ENCODE measurements at regions not wholly inside any gene's neighbourhood (a gene's known extent, or its start where the extent isn't known, plus 50 kb on each side); places are given as distances from the start of the nearest gene placed in this dataset.

- no peak for DNase-seq
These were observed 1036.5 kb downstream of the SQOR start for GRCh38 chr15:46671336-46671735.

- no peak for DNase-seq
These were observed 1037.2 kb downstream of the SQOR start for GRCh38 chr15:46672041-46672440.

DNA sequence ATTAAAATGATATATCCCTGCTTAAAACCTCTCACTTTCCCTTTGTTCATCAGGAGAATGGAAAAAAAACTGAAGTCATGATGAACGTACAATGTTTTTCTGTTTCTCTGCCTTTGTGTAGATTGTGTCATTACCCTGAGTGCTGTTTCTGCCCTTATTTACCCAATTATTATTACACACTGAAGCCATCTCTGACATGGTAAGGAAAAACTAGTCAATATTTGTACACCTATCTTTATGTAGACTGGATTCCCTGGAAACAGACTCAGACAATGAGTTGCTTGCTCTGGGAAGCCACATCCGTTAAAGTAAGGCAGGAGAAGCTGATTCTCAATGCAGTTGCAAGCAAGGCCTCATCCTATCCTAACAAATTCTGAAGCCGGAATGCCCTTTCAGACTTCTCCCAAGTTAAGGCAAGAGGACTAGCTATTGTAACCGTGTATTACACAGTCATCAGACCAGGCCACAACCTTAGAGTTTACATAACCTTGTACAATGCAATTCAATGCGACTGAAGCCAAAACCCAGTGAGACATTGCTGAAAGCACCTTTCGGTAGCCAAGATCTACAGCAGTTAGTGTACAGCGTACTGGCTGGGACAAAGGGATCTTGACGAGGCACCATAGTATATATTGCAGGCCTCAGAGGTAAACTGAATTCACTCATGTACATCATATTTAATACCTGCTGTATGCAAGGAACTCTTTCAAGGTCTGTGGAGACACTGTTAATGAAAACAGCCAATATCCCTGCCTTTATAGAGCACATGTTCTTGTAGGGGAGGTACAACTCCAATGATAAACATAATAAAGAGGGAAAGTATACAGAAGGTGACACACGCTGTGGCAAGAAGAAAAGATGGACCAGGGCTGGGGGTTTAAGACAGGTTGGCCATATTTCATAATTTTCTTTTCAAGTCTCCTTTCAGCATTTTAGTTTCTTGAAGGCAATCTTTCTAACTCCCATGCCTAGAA, 1040.8 kb upstream of the SEMA6D start:
- DNase-seq, result peak; percentile 24

DNA sequence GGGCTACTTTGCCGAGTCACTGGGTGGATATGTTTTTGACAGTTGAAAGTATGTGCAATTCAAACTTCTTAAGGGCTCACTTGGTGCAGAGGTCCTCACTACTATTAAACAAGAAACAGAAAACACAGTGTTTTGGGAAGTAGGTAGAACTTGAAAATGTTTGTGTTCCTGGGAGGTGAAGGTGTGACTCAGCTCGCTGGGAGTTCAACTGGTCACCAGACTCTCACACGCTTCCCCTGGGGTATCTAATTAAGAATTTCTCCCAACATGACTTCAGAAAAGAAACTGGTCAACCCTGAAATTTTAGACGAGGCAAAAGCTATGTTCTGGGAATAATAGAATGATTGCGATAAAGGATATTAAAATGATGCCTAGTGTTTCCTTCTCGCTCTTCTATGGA, 1039.8 kb upstream of the SEMA6D start:
- no peak for DNase-seq

GRCh38 chr15:46681901-46682300, 1035.4 kb upstream of the SEMA6D start:
- no peak for DNase-seq

DNA sequence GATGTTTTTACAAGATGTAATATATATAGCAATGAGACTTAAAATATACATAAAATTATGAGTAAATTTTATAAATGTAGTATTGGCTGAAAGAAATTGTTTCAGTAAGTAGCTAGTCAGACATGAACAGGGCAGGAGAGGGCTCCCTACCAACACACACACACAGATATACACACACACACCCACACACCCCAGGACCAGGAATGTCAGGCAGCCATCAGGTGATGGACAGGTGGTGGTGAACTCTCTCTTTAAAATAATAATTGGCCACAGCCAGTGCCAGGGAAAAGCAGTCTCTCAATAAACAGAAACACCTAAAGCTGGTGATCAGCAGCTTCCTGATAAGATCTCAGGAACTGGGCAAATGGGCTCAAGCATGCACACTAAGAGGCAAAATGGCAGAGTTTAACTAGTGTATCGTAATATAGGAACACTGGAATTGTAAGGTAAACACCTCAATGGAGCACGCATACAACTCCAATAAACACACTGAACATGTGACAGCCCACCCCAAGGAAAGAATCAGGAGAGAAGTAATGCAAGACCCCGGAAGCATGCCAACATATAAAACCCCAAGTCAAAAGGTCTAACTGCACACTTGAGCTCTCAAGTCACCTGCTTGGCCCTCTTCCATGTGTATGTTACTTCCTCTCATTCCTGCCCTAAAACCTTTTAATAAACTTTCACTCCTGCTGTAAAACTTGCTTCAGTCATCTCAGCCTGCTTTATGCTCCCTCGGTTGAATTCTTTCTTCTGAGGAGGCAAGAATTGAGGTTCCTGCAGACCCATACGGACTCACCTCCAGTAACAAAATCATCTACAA, 1034.1 kb upstream of the SEMA6D start:
- no peak for DNase-seq

DNA sequence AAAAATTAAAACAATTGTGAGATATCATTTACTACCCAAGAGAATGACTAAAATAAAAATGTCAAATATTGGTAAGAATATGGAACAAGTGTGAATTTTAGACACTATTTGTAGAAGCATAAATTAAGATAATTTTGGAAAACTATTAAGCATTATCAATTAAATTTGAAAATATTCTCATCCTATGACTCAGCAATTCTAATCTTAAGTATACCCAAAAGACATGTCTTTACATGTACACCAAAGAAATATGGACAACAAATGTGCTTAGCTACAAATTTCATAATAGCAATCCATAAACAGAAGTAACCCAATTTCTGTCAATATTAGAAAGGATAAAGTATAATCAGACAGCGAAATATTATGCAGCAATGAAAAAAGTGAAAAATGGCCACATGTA, 1032.2 kb upstream of the SEMA6D start:
- DNase-seq, result no peak

GRCh38 chr15:46685681-46686080, 1031.6 kb upstream of the SEMA6D start:
- DNase-seq, result no peak

DNA sequence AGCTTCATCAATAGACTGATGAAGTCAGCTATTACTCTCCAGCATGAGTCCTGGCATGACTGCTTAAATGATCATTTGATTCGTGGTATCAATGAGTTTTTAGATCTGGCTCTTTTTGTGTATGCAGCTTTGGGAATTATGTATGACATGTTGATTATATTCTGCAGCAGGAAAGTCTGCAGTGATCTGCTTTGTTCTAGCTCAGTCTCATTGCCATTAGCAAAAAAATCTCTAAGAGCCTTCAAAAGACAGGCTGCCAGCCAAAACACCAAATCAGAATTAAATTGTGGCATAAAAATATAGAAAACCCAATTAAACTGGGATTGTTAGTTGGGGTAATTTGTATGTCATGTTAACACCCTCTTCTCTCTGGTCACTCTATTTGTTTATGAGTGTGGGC, 1021.0 kb upstream of the SEMA6D start:
- no peak for DNase-seq

- DNase-seq, result no peak
These were observed 1016.0 kb upstream of the SEMA6D start for GRCh38 chr15:46701346-46701745.

DNA sequence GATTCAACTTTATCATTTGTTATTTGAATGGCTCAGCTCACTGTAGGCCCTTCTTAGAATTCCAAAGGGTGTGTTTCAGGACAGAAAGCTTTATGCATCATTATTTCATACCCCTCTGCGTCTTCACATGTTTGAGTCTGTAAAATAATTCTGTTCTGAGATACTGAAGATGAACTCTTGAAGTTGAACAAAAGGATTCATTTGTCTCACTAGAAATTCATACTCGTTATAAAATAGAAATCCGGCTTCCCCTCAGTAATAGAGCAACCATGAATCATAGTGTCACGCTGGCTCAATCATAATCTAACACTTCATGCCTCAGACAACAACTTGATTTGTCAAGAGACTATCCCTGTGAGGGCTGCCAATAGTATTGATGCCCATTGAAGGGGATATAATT, 1015.4 kb upstream of the SEMA6D start:
- no peak for DNase-seq

DNA sequence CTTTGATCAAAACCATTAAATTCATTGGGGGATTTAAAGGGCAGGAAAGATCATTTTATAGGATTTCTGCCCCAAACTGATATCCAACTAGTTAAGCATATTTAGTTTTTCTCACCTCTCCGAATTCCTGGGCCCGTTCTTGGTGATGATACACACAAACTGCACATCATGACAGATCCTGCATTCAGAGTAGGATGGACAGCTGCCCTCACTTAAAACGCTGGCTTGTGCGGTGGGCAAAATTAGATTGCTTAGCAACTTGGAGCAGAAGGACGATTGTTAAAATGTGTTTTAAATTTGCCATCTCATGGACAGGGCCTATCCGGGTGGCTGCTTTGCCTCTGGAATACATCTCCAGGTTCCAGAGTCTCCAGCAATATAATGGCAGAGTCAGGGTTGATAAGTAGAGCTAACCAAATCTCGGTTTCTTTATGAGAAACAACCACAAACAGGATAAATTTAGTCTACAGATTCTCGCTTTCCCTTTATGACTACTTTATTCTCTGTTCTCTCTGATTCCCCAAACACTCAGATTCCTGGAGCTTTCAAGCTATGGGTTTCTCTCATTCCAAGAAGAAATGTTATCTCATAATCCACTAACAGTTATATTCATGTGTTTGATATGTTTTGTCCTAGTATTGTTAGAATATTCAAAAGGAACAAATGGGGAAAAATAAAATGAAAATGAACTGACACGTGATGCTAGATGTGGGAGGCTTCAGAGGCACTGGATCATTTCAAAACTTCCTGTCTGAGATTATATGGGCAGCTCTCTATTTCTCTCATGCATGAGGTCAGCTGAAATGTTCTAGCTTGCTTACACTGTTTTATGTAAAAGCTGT, 1014.1 kb upstream of the SEMA6D start:
- no peak for DNase-seq

DNA sequence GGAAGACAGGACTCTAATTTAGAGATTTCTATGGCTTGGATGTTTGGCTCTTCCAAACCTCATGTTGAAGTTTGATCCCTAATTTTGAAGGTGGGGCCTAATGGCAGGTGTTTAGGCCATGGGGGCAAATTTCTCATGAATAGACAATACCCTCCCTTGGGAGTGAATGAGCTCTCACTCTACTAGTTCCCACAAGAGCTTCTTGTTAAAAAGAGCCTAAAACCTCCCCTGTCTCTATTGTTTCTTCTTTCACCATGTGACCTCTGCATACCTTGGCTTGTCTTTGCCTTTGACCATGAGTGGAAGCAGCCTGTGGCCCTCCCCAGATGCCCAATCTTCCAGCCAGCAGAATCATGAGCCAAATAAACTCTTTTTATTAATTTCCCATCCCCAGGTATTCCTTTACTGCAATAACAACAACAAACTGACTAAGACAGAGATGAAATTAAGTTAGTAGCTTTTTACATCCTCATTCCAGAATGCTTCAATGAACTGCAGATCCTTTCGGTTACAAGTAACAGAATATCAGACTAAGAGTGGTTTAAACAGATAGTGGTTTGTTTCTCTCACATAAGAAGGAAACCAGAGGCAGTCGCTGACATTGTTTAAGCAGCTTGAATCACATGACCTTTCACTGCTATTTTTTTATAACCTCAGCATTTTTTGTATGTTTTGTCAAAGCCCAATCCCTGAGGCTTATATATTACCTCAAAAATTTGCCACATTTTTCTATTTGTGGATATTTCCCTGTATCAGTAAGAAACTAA, 1013.3 kb upstream of the SEMA6D start:
- DNase-seq, result no peak

DNA sequence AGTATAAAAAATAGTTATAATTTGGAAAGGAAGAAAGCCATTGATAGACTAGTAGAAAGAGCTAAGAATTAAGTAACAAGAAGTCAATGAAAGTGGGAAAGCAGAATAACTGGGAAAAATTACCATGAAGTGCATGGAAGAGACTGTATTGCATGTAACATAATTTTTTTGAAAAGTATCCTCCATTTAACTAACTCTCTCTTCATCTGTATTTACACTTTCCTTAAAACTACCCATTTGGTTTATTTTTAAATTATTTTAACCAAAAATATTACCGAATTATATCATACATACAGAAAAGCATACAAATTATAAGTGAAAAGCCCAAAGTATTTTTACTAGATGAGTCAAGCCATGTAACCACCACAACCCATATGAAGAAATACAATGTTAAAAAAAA, 1009.9 kb upstream of the SEMA6D start:
- no peak for DNase-seq

- DNase-seq, result no peak
These were observed 1009.1 kb upstream of the SEMA6D start for GRCh38 chr15:46708226-46708625.

DNA sequence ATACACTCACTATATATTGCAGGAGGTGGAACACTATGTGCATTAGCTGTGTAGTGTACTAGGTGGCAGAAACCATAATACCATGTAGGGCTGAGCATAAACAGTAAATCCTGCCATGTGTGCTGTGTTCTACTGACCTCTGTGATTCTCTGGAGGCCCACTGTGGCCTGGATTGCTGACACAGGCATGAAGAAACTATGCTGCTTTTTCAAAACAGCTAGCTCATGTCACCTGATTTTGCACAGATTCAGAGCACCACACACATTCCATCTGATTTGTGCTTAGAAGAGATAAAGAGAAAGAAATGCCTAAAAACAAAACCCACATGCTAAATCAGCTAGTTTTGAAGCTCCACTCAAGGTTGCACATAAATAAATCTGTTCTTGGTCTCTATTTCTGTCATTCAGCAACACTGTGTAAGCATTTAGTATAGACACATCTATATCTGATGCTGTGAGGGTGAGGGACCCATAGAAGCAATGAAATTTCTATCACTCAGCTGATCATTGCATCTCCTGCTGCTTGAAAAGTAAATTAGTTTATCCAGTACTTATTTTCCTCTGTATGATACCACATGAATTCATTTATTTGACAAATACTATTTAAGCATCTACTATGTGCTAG, 1007.7 kb upstream of the SEMA6D start:
- no peak for DNase-seq

GRCh38 chr15:46710401-46710960, 1006.8 kb upstream of the SEMA6D start:
- no peak for DNase-seq

DNA sequence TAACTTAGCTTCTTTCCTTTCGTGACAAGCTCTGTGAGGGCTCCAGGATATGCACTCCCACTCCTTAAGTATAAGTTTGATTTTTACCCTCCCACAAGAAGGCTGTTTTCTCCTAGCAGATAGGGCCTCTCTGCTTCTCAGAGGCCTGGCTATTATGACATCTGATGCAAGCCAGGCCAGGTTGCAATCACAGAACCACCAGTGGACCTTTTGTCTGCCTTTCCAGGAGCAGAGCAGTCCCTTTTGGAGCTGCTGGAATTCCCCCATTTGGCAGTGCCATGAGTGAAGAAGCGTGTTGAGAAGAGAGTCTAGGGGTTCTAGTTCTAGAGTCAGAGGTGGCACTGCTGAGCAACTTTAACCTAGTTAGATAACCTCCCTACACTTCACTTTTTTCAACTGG, 1004.3 kb upstream of the SEMA6D start:
- no peak for DNase-seq

- peak; percentile 2 for DNase-seq
These were observed 1002.4 kb upstream of the SEMA6D start for GRCh38 chr15:46714950-46715349.

DNA sequence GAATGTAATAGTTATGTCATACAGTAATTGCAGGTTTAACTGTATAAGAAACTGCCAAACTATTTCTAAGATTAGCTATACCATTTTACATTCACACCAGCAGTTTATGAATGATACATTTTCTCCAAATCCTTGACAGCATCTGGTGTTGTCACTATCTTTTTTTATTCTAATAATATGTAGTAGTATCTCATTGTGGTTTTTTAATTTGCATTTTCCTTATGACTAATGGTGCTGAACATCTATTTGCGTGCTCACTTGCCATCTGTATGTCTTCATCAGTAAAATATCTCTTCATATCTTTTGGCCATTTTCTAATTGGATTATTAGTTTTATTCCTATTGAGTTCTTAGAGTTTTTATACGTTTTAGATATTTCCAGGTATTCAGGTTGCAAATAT, 994.0 kb upstream of the SEMA6D start:
- DNase-seq, result no peak

DNA sequence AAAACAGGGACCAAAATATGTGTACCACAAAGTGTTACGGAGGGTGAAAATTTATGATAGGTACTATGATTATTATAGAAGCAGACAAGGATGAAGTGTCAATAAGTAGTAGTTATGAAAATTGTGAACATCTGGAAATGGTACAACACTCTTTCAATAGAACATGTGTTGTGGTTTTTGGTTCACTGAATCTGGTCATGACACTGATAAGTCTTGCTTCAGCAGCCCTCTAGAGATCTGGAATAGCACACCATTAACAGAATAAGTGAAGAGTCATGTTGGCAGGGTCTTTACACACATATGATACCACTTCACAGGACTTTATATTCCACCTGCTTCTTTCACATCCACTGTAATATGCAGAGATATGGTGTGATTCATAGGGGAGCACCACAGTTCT, 985.2 kb upstream of the SEMA6D start:
- DNase-seq, result no peak
